ENCODE measurements at regions not wholly inside any gene's neighbourhood (a gene's known extent, or its start where the extent isn't known, plus 50 kb on each side); places are given as distances from the start of the nearest gene placed in this dataset.

- no peak for TF ChIP-seq CTCF (conservative IDR thresholded peaks at IDR 0.05; ENCODE audit: low read length)
- no peak for TF ChIP-seq EZH2phosphoT487 (IDR thresholded peaks at IDR 0.05; ENCODE audit: borderline replicate concordance, low read depth, low read length)
Measured at GRCh38 chr6:37550191-37550831, 50.6 kb upstream of the CCDC167 start.

All from OCI-LY7 (cell line).